OCI-LY3 (cell line): ENCODE measurements at regions not wholly inside any gene's neighbourhood (a gene's known extent, or its start where the extent isn't known, plus 50 kb on each side); places are given as distances from the start of the nearest gene placed in this dataset.

ENCODE experiments used
- H2AFZ ChIP-seq: fragments of 200-600, 300-600 bp; shearing (Covaris generic); 2 replicates; pipeline ENCODE4 v1.6.0; 2014; ENCODE audit warnings: antibody characterized with exemption, low read depth, low read length
- H3K27ac ChIP-seq: fragments of 200-600, 300-600 bp; sonication (generic); 2 replicates; pipeline ENCODE4 v1.5.1; 2014; ENCODE audit warnings: mild to moderate bottlenecking, low read length, moderate library complexity, mixed read lengths
- H3K27me3 ChIP-seq: fragments of 200-600, 300-600 bp; sonication (generic); 2 replicates; pipeline ENCODE4 v1.6.1; 2014; ENCODE audit warnings: low read depth, low read length, mixed read lengths
- H3K36me3 ChIP-seq: fragments of 200-600, 300-600 bp; sonication (generic); replicated peaks from 2 replicates; pipeline ENCODE3; 2014; ENCODE audit warnings: low read depth, low read length, mixed read lengths
- H3K4me1 ChIP-seq: fragments of 300-600, 200-600 bp; sonication (generic); 2 replicates; pipeline ENCODE4 v1.6.1; 2014; ENCODE audit warnings: low read length, mixed read lengths
- H3K4me2 ChIP-seq: fragments of 200-600, 300-600 bp; sonication (generic); 2 replicates; pipeline ENCODE4 v1.6.1; 2014; ENCODE audit warnings: low read length, mixed read lengths
- H3K4me3 ChIP-seq: fragments of 300-600, 200-600 bp; sonication (generic); 2 replicates; pipeline ENCODE4 v1.5.1; 2014; ENCODE audit warnings: antibody characterized with exemption, mild to moderate bottlenecking, low read length, moderate library complexity
- H3K79me2 ChIP-seq: fragments of 300-600, 200-600 bp; shearing (Covaris generic); 2 replicates; pipeline ENCODE4 v1.6.1; 2014; ENCODE audit warnings: mild to moderate bottlenecking, low read length, mixed read lengths
- H3K9ac ChIP-seq: fragments of 300-600, 200-600 bp; shearing (Covaris generic); 2 replicates; pipeline ENCODE4 v1.6.0; 2014; ENCODE audit warnings: mild to moderate bottlenecking, low read length, moderate library complexity
- H3K9me3 ChIP-seq: fragments of 200-600, 300-600 bp; shearing (Covaris generic); 2 replicates; pipeline ENCODE4 v1.6.1; 2014; ENCODE audit warnings: low read length, mixed read lengths; ENCODE audit not compliant: insufficient read depth
- H4K20me1 ChIP-seq: fragments of 200-600, 300-600 bp; sonication (generic); 2 replicates; pipeline ENCODE4 v1.6.1; 2016; ENCODE audit warnings: low read length, mixed read lengths; ENCODE audit not compliant: insufficient read depth
- EZH2phosphoT487 ChIP-seq: fragments of 200-600 bp; shearing (Covaris generic); IDR thresholded peaks from 2 replicates; pipeline ENCODE4 v1.6.1; 2018; ENCODE audit warnings: antibody characterized with exemption, mixed run types, low read depth
- TF ChIP-seq, protein P1 (sequence below): fragments of 200-600, 300-600 bp; sonication (generic); IDR thresholded peaks from 2 replicates; pipeline ENCODE4 v1.5.1; 2014; ENCODE audit warnings: antibody characterized with exemption, low read length, low read depth

DNA sequence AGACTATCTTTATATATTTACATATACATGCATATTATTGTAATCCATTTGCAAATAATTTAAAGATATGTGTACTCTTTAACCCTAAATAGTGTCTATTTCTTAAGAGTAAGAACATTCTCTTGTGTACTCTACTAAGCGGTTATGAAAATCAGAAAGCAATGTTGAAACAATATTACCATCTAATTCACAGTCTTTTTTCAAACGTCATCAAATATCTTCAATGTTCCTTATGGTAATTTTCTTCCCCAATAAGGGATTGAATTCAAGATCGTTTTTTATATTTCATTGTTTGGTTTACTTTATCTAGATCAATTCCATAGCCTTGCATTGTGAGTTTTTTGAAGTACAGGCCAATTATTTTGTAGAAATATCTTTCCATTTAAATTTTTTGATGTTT is 1647.4 kb upstream of the PRR20A start:
- Histone ChIP-seq H3K79me2 (no peaks in the 10 kb centered on the region), H3K27ac (no peak overlapping the region), H4K20me1 (no peaks in the 10 kb centered on the region), H3K9ac (no peak overlapping the region), H3K4me3 (no peak overlapping the region), H3K36me3 (no peaks in the 10 kb centered on the region), H3K27me3 (no peaks in the 10 kb centered on the region), H3K4me2 (no peak overlapping the region), H3K9me3 (no peaks in the 10 kb centered on the region), H2AFZ (no peak overlapping the region), H3K4me1 (peaks cover 7% of the 10 kb centered on the region)
- TF ChIP-seq EZH2phosphoT487 = no peak
- TF ChIP-seq, protein P1, sequence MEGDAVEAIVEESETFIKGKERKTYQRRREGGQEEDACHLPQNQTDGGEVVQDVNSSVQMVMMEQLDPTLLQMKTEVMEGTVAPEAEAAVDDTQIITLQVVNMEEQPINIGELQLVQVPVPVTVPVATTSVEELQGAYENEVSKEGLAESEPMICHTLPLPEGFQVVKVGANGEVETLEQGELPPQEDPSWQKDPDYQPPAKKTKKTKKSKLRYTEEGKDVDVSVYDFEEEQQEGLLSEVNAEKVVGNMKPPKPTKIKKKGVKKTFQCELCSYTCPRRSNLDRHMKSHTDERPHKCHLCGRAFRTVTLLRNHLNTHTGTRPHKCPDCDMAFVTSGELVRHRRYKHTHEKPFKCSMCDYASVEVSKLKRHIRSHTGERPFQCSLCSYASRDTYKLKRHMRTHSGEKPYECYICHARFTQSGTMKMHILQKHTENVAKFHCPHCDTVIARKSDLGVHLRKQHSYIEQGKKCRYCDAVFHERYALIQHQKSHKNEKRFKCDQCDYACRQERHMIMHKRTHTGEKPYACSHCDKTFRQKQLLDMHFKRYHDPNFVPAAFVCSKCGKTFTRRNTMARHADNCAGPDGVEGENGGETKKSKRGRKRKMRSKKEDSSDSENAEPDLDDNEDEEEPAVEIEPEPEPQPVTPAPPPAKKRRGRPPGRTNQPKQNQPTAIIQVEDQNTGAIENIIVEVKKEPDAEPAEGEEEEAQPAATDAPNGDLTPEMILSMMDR = no peak

DNA sequence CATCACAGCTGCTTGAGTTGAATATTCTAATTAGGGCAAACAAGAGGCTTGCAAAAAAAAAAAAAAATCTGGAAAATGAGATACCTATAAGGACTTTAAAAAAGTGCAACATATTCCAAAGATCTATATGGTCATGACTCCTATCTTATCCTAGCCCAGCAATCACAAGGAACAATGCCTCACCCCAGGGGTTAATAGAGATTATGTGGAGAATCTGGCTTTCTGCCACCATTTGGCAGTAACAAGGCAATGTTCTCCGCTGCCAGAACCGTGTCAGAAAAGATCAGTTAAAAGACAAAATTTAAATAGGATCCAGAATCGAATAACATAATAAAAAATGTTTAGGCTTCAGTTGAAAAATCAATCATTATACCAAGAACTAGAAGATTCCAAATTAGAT is 1643.2 kb upstream of the PRR20A start:
- no peaks in the 10 kb centered on the region for H4K20me1 ChIP-seq
- no peak overlapping the region for H3K4me3 ChIP-seq
- H3K4me1 ChIP-seq = peaks cover 15% of the 10 kb centered on the region
- no peaks in the 10 kb centered on the region for H3K27me3 ChIP-seq
- H2AFZ ChIP-seq = no peak overlapping the region
- H3K79me2 ChIP-seq = no peaks in the 10 kb centered on the region
- 0 out of 2 replicates have a peak overlapping the region, but pooled peaks have one; percentile 2 for H3K4me2 ChIP-seq
- no peak overlapping the region for H3K27ac ChIP-seq
- H3K9ac ChIP-seq = no peak overlapping the region
- H3K9me3 ChIP-seq = no peaks in the 10 kb centered on the region
- TF ChIP-seq, protein P1 = no peak
- TF ChIP-seq EZH2phosphoT487 = no peak
- H3K36me3 ChIP-seq = no peaks in the 10 kb centered on the region

DNA sequence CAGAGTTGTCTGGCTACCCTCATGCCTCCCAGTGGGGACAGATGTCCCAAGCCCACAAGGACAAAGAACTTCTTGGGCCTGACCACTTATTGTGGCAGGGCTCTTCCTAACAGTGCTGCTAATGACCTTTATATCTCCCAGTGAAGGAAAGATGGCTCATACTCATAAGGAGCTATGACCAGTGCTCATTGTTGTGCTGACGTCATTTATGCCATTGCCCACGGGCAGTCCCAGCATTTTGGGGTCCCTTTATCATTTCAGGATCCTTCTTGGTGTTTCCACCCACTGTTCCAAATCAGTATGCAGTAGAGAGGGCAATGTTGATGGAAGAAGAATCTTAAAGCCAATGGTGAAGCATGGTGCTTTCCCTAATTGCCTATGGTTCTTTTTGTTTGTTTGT is 1640.0 kb upstream of the PRR20A start:
- Histone ChIP-seq H3K4me3 (no peak overlapping the region), H4K20me1 (no peaks in the 10 kb centered on the region)
- TF ChIP-seq, protein P1 = no peak
- TF ChIP-seq EZH2phosphoT487 = no peak

DNA sequence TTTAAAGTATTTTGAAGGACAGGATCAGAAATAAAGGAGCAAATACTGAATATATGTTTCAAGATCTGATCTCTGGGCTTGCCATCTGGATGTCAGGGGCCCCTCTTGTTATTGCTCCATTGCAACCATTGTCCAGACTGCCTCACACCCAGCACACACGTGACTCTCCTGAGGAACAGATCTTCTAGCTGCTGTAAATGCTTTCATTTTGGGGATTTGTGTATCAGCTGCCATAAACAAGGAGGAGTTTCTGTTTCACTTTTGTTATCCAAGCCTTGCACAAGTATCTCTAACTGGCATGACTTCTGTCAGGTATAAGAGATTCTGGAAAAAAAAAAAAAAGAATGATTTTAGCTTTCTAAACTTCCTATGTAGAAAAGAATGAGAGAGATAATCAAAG is 1624.1 kb upstream of the PRR20A start:
- H2AFZ ChIP-seq = peak overlapping the region; percentile 1; the same call in 1 of the 2 replicates
- H3K4me2 ChIP-seq = no peak overlapping the region
- no peaks in the 10 kb centered on the region for H3K9me3 ChIP-seq
- peaks cover 12% of the 10 kb centered on the region for H3K4me1 ChIP-seq
- no peaks in the 10 kb centered on the region for H4K20me1 ChIP-seq
- no peaks in the 10 kb centered on the region for H3K79me2 ChIP-seq
- H3K4me3 ChIP-seq = no peak overlapping the region
- no peaks in the 10 kb centered on the region for H3K36me3 ChIP-seq
- no peak overlapping the region for H3K9ac ChIP-seq
- H3K27ac ChIP-seq = no peak overlapping the region
- H3K27me3 ChIP-seq = no peaks in the 10 kb centered on the region
- no peak for TF ChIP-seq EZH2phosphoT487
- TF ChIP-seq, protein P1 = no peak

More for the DNA sequence above, 1640.0 kb upstream of the PRR20A start:
- Histone ChIP-seq H3K79me2 (no peaks in the 10 kb centered on the region), H3K9me3 (no peaks in the 10 kb centered on the region), H2AFZ (no peak overlapping the region), H3K27ac (no peak overlapping the region), H3K4me2 (no peak overlapping the region), H3K4me1 (peaks cover 15% of the 10 kb centered on the region), H3K27me3 (no peaks in the 10 kb centered on the region), H3K9ac (no peak overlapping the region), H3K36me3 (no peaks in the 10 kb centered on the region)
